SJCRH30 (cell line): ENCODE measurements at regions not wholly inside any gene's neighbourhood (a gene's known extent, or its start where the extent isn't known, plus 50 kb on each side); places are given as distances from the start of the nearest gene placed in this dataset.
"Not testable (repeated sequence)": the region's sequence is repeated elsewhere in the genome, so short reads cannot be mapped to it uniquely, and the experiment has no call there.

ENCODE experiments used
- DNase-seq, 2 experiments: peaks; one replicate each; pipeline ENCODE4 v3.0.0-alpha.2; 2015 to 2020
- H3K27ac ChIP-seq: fragments of 250-450 bp; sonication (Bioruptor Pico); 2 replicates; pipeline ENCODE4 v1.5.1; 2020; ENCODE audit warnings: mild to moderate bottlenecking, moderate library complexity
- H3K27me3 ChIP-seq: fragments of 250-450 bp; sonication (Bioruptor Pico); 2 replicates; pipeline ENCODE4 v1.5.1; 2020; ENCODE audit warnings: mild to moderate bottlenecking, moderate library complexity
- H3K36me3 ChIP-seq: fragments of 250-450 bp; sonication (Bioruptor Pico); 2 replicates; pipeline ENCODE4 v1.5.1; 2020; ENCODE audit warnings: mild to moderate bottlenecking, moderate library complexity
- H3K4me1 ChIP-seq: fragments of 250-450 bp; sonication (Bioruptor Pico); 2 replicates; pipeline ENCODE4 v1.5.1; 2020; ENCODE audit warnings: mild to moderate bottlenecking, moderate library complexity
- H3K4me3 ChIP-seq: fragments of 250-450 bp; sonication (Bioruptor Pico); 2 replicates; pipeline ENCODE4 v1.5.1; 2020; ENCODE audit warnings: mild to moderate bottlenecking, moderate library complexity
- H3K9me3 ChIP-seq: fragments of 250-450 bp; sonication (Bioruptor Pico); replicated peaks from 2 replicates; pipeline ENCODE4 v1.5.1; 2020; ENCODE audit warnings: mild to moderate bottlenecking, moderate library complexity

GRCh38 chr2:109058802-109059201 lies 69.8 kb upstream of the EDAR start:
- no peak for DNase-seq
- no peaks in the 10 kb centered on the region for H3K4me1 ChIP-seq
- no peaks in the 10 kb centered on the region for H3K9me3 ChIP-seq
- no peak overlapping the region for H3K27ac ChIP-seq
- H3K36me3 ChIP-seq = no peaks in the 10 kb centered on the region
- H3K4me3 ChIP-seq = no peak overlapping the region
- no peaks in the 10 kb centered on the region; the same call in 1 of the 2 replicates for H3K27me3 ChIP-seq

- Histone ChIP-seq H3K4me3 (no peak overlapping the region), H3K36me3 (no peaks in the 10 kb centered on the region), H3K27me3 (no peaks in the 10 kb centered on the region), H3K4me1 (no peaks in the 10 kb centered on the region), H3K27ac (no peak overlapping the region), H3K9me3 (no peaks in the 10 kb centered on the region)
- DNase-seq = no peak
Observed at GRCh38 chr2:109058191-109058632, 69.2 kb upstream of the EDAR start.

- no peaks in the 10 kb centered on the region for H3K9me3 ChIP-seq
- no peak overlapping the region for H3K27ac ChIP-seq
- 0 out of 2 replicates have a peak, but pooled peaks cover 4% of the 10 kb centered on the region for H3K27me3 ChIP-seq
- DNase-seq = no peak
- H3K4me1 ChIP-seq = no peaks in the 10 kb centered on the region
- no peaks in the 10 kb centered on the region for H3K36me3 ChIP-seq
- no peak overlapping the region for H3K4me3 ChIP-seq
Observed at GRCh38 chr2:109057686-109058085, 68.7 kb upstream of the EDAR start.

GRCh38 chr2:109055435-109055834 lies 66.4 kb upstream of the EDAR start:
- no peak overlapping the region for H3K27ac ChIP-seq
- no peak for DNase-seq
- 0 out of 2 replicates have a peak, but pooled peaks cover 4% of the 10 kb centered on the region for H3K27me3 ChIP-seq
- no peak overlapping the region for H3K4me3 ChIP-seq
- H3K9me3 ChIP-seq = no peaks in the 10 kb centered on the region
- no peaks in the 10 kb centered on the region for H3K4me1 ChIP-seq
- H3K36me3 ChIP-seq = no peaks in the 10 kb centered on the region

- Histone ChIP-seq H3K4me1 (no peaks in the 10 kb centered on the region), H3K4me3 (no peak overlapping the region), H3K27me3 (0 out of 2 replicates have a peak, but pooled peaks cover 4% of the 10 kb centered on the region), H3K9me3 (no peaks in the 10 kb centered on the region), H3K36me3 (no peaks in the 10 kb centered on the region), H3K27ac (no peak overlapping the region)
- DNase-seq = no peak
Observed at GRCh38 chr2:109054865-109055264, 65.8 kb upstream of the EDAR start.

GRCh38 chr2:109053716-109054115 lies 64.7 kb upstream of the EDAR start:
- H3K4me3 ChIP-seq = no peak overlapping the region
- 0 out of 2 replicates have a peak, but pooled peaks cover 4% of the 10 kb centered on the region for H3K27me3 ChIP-seq
- no peak overlapping the region for H3K27ac ChIP-seq
- H3K9me3 ChIP-seq = no peaks in the 10 kb centered on the region
- H3K4me1 ChIP-seq = no peaks in the 10 kb centered on the region
- H3K36me3 ChIP-seq = no peaks in the 10 kb centered on the region
- DNase-seq = no peak

GRCh38 chr2:109052922-109053321 lies 63.9 kb upstream of the EDAR start:
- 0 out of 2 replicates have a peak, but pooled peaks cover 4% of the 10 kb centered on the region for H3K27me3 ChIP-seq
- H3K27ac ChIP-seq = no peak overlapping the region
- DNase-seq = no peak
- H3K4me3 ChIP-seq = no peak overlapping the region
- no peaks in the 10 kb centered on the region for H3K4me1 ChIP-seq
- H3K9me3 ChIP-seq = no peaks in the 10 kb centered on the region
- H3K36me3 ChIP-seq = no peaks in the 10 kb centered on the region

- Histone ChIP-seq H3K9me3 (no peaks in the 10 kb centered on the region), H3K4me1 (no peaks in the 10 kb centered on the region), H3K27ac (no peak overlapping the region), H3K27me3 (0 out of 2 replicates have a peak, but pooled peaks cover 4% of the 10 kb centered on the region), H3K36me3 (no peaks in the 10 kb centered on the region), H3K4me3 (no peak overlapping the region)
- no peak for DNase-seq
Observed at GRCh38 chr2:109049022-109049421, 60.0 kb upstream of the EDAR start.

- Histone ChIP-seq H3K4me1 (no peaks in the 10 kb centered on the region), H3K27ac (no peak overlapping the region), H3K4me3 (no peak overlapping the region), H3K9me3 (no peaks in the 10 kb centered on the region), H3K36me3 (no peaks in the 10 kb centered on the region), H3K27me3 (0 out of 2 replicates have a peak, but pooled peaks cover 3% of the 10 kb centered on the region)
- no peak for DNase-seq
Observed at GRCh38 chr2:109048163-109048562, 59.1 kb upstream of the EDAR start.

- not testable (repeated sequence) for H3K36me3 ChIP-seq, H3K9me3 ChIP-seq, H3K4me3 ChIP-seq, DNase-seq, H3K27me3 ChIP-seq, H3K27ac ChIP-seq, H3K4me1 ChIP-seq
Observed at GRCh38 chr2:109047569-109047968, 58.5 kb upstream of the EDAR start.

GRCh38 chr2:109046925-109047508 lies 58.0 kb upstream of the EDAR start:
- no peaks in the 10 kb centered on the region for H3K27me3 ChIP-seq

GRCh38 chr2:109045505-109045904 lies 56.5 kb upstream of the EDAR start:
- no peak overlapping the region for H3K4me3 ChIP-seq

More at GRCh38 chr2:109046925-109047508, 58.0 kb upstream of the EDAR start:
- DNase-seq = no peak
- no peaks in the 10 kb centered on the region for H3K9me3 ChIP-seq
- H3K36me3 ChIP-seq = no peaks in the 10 kb centered on the region
- H3K4me3 ChIP-seq = no peak overlapping the region
- no peak overlapping the region for H3K27ac ChIP-seq
- H3K4me1 ChIP-seq = no peaks in the 10 kb centered on the region

GRCh38 chr2:109038992-109039391 lies 50.0 kb upstream of the EDAR start:
- DNase-seq = no peak
- Histone ChIP-seq H3K4me3 (no peak overlapping the region), H3K4me1 (no peaks in the 10 kb centered on the region), H3K27me3 (no peaks in the 10 kb centered on the region), H3K9me3 (no peaks in the 10 kb centered on the region), H3K27ac (no peak overlapping the region), H3K36me3 (no peaks in the 10 kb centered on the region)

More at GRCh38 chr2:109045505-109045904, 56.5 kb upstream of the EDAR start:
- no peak overlapping the region for H3K27ac ChIP-seq
- no peaks in the 10 kb centered on the region for H3K9me3 ChIP-seq
- no peak for DNase-seq
- no peaks in the 10 kb centered on the region for H3K4me1 ChIP-seq
- no peaks in the 10 kb centered on the region for H3K27me3 ChIP-seq
- H3K36me3 ChIP-seq = no peaks in the 10 kb centered on the region
